Choroid plexus epithelial cell (primary cell): ENCODE measurements at regions not wholly inside any gene's neighbourhood (a gene's known extent, or its start where the extent isn't known, plus 50 kb on each side); places are given as distances from the start of the nearest gene placed in this dataset.
"Not testable (repeated sequence)": the region's sequence is repeated elsewhere in the genome, so short reads cannot be mapped to it uniquely, and the experiment has no call there.

ENCODE experiments used
- DNase-seq: peaks from one replicate; pipeline ENCODE4 v3.0.0-alpha.2; 2010; ENCODE audit warnings: low read depth
- H3K4me3 ChIP-seq: 2 replicates; pipeline ENCODE4 v1.5.1; 2011; ENCODE audit warnings: low read depth, mild to moderate bottlenecking, control low read depth, low read length, moderate library complexity
- CTCF ChIP-seq: conservative IDR thresholded peaks from 2 replicates; pipeline ENCODE4 v1.5.1; 2011; ENCODE audit warnings: low read depth, mild to moderate bottlenecking, control low read depth, inconsistent platforms, low read length, moderate library complexity

GRCh38 chr21:26267389-26267788 lies 96.8 kb upstream of the APP start:
- TF ChIP-seq CTCF = no peak
- no peak overlapping the region for H3K4me3 ChIP-seq
- DNase-seq = no peak

- DNase-seq = no peak
- no peak for TF ChIP-seq CTCF
- H3K4me3 ChIP-seq = no peak overlapping the region
Measured at GRCh38 chr21:26246073-26246472, 75.5 kb upstream of the APP start.

- H3K4me3 ChIP-seq = no peak overlapping the region
- no peak for DNase-seq
Measured at GRCh38 chr21:26245428-26245827, 74.9 kb upstream of the APP start.

GRCh38 chr21:26238646-26239045 lies 68.1 kb upstream of the APP start:
- DNase-seq = no peak
- no peak for TF ChIP-seq CTCF
- no peak overlapping the region for H3K4me3 ChIP-seq

More at GRCh38 chr21:26245428-26245827, 74.9 kb upstream of the APP start:
- TF ChIP-seq CTCF = no peak

GRCh38 chr21:26236281-26236680 lies 65.7 kb upstream of the APP start:
- no peak for TF ChIP-seq CTCF
- no peak overlapping the region for H3K4me3 ChIP-seq
- no peak for DNase-seq

GRCh38 chr21:26233297-26233696 lies 62.7 kb upstream of the APP start:
- DNase-seq, H3K4me3 ChIP-seq: not testable (repeated sequence)

- H3K4me3 ChIP-seq, DNase-seq: not testable (repeated sequence)
Measured at GRCh38 chr21:26232491-26232890, 61.9 kb upstream of the APP start.

GRCh38 chr21:26227130-26227529 lies 56.6 kb upstream of the APP start:
- no peak for DNase-seq

More at GRCh38 chr21:26227130-26227529, 56.6 kb upstream of the APP start:
- TF ChIP-seq CTCF = no peak
- no peak overlapping the region for H3K4me3 ChIP-seq
